ENCODE measurements at regions not wholly inside any gene's neighbourhood (a gene's known extent, or its start where the extent isn't known, plus 50 kb on each side); places are given as distances from the start of the nearest gene placed in this dataset.
"Not testable (repeated sequence)": the region's sequence is repeated elsewhere in the genome, so short reads cannot be mapped to it uniquely, and the experiment has no call there.

GRCh38 chr3:3662610-3663009 is 136.6 kb upstream of the LRRN1 start:
- Mint-ChIP-seq H3K9me3 (peaks cover 4% of the 10 kb centered on the region), H3K4me3 (no peak overlapping the region), H3K4me1 (peaks cover 13% of the 10 kb centered on the region), H3K27me3 (no peaks in the 10 kb centered on the region), H3K27ac (no peak overlapping the region), H3K36me3 (no peaks in the 10 kb centered on the region)
- no peak for DNase-seq

GRCh38 chr3:3654916-3655315 is 144.3 kb upstream of the LRRN1 start:
- H3K36me3 Mint-ChIP-seq: no peaks in the 10 kb centered on the region
- H3K27me3 Mint-ChIP-seq: no peaks in the 10 kb centered on the region
- no peaks in the 10 kb centered on the region for H3K4me1 Mint-ChIP-seq
- no peaks in the 10 kb centered on the region for H3K9me3 Mint-ChIP-seq
- H3K27ac Mint-ChIP-seq: no peak overlapping the region
- no peak for DNase-seq
- no peak overlapping the region for H3K4me3 Mint-ChIP-seq

GRCh38 chr3:3648988-3649679 is 150.1 kb upstream of the LRRN1 start:
- no peaks in the 10 kb centered on the region for H3K9me3 Mint-ChIP-seq

GRCh38 chr3:3646934-3647333 is 152.3 kb upstream of the LRRN1 start:
- Mint-ChIP-seq H3K4me3 (no peak overlapping the region), H3K36me3 (no peaks in the 10 kb centered on the region), H3K4me1 (no peaks in the 10 kb centered on the region), H3K27ac (no peak overlapping the region), H3K27me3 (no peaks in the 10 kb centered on the region), H3K9me3 (no peaks in the 10 kb centered on the region)
- DNase-seq: no peak

More at GRCh38 chr3:3648988-3649679, 150.1 kb upstream of the LRRN1 start:
- no peaks in the 10 kb centered on the region for H3K27me3 Mint-ChIP-seq
- DNase-seq: no peak
- H3K4me1 Mint-ChIP-seq: no peaks in the 10 kb centered on the region
- H3K36me3 Mint-ChIP-seq: no peaks in the 10 kb centered on the region
- no peak overlapping the region for H3K4me3 Mint-ChIP-seq
- no peak overlapping the region for H3K27ac Mint-ChIP-seq

- not testable (repeated sequence) for H3K4me3 Mint-ChIP-seq, H3K36me3 Mint-ChIP-seq, H3K4me1 Mint-ChIP-seq, DNase-seq, H3K9me3 Mint-ChIP-seq, H3K27ac Mint-ChIP-seq, H3K27me3 Mint-ChIP-seq
Observed at GRCh38 chr3:3646103-3646844, 153.0 kb upstream of the LRRN1 start.

- no peak for DNase-seq
- Mint-ChIP-seq H3K4me3 (no peak overlapping the region), H3K9me3 (no peaks in the 10 kb centered on the region), H3K36me3 (no peaks in the 10 kb centered on the region), H3K27me3 (no peaks in the 10 kb centered on the region), H3K4me1 (no peaks in the 10 kb centered on the region), H3K27ac (no peak overlapping the region)
Observed at GRCh38 chr3:3641877-3642455, 157.3 kb upstream of the LRRN1 start.

- no peaks in the 10 kb centered on the region for H3K9me3 Mint-ChIP-seq
- no peaks in the 10 kb centered on the region for H3K36me3 Mint-ChIP-seq
- no peak overlapping the region for H3K27ac Mint-ChIP-seq
- H3K27me3 Mint-ChIP-seq: no peaks in the 10 kb centered on the region
- no peak overlapping the region for H3K4me3 Mint-ChIP-seq
- no peaks in the 10 kb centered on the region for H3K4me1 Mint-ChIP-seq
- DNase-seq: no peak
Observed at GRCh38 chr3:3639078-3639477, 160.2 kb upstream of the LRRN1 start.

- Mint-ChIP-seq H3K27ac (no peak overlapping the region), H3K27me3 (no peaks in the 10 kb centered on the region), H3K4me1 (no peaks in the 10 kb centered on the region), H3K4me3 (no peak overlapping the region), H3K36me3 (no peaks in the 10 kb centered on the region), H3K9me3 (no peaks in the 10 kb centered on the region)
- DNase-seq: no peak
Observed at GRCh38 chr3:3636815-3637214, 162.4 kb upstream of the LRRN1 start.

- Mint-ChIP-seq H3K4me1 (no peaks in the 10 kb centered on the region), H3K27ac (no peak overlapping the region), H3K9me3 (no peaks in the 10 kb centered on the region)
Observed at GRCh38 chr3:3635109-3635508, 164.1 kb upstream of the LRRN1 start.

GRCh38 chr3:3634326-3634725 is 164.9 kb upstream of the LRRN1 start:
- no peaks in the 10 kb centered on the region for H3K27me3 Mint-ChIP-seq
- H3K4me3 Mint-ChIP-seq: no peak overlapping the region
- H3K27ac Mint-ChIP-seq: no peak overlapping the region
- H3K9me3 Mint-ChIP-seq: no peaks in the 10 kb centered on the region
- no peaks in the 10 kb centered on the region for H3K36me3 Mint-ChIP-seq
- no peaks in the 10 kb centered on the region for H3K4me1 Mint-ChIP-seq
- DNase-seq: no peak

More at GRCh38 chr3:3635109-3635508, 164.1 kb upstream of the LRRN1 start:
- Mint-ChIP-seq H3K27me3 (no peaks in the 10 kb centered on the region), H3K36me3 (no peaks in the 10 kb centered on the region), H3K4me3 (no peak overlapping the region)
- DNase-seq: no peak

GRCh38 chr3:3633761-3634160 is 165.5 kb upstream of the LRRN1 start:
- H3K27ac Mint-ChIP-seq: no peak overlapping the region
- no peaks in the 10 kb centered on the region for H3K36me3 Mint-ChIP-seq
- H3K4me1 Mint-ChIP-seq: no peaks in the 10 kb centered on the region
- H3K4me3 Mint-ChIP-seq: no peak overlapping the region
- no peak for DNase-seq
- no peaks in the 10 kb centered on the region for H3K27me3 Mint-ChIP-seq
- H3K9me3 Mint-ChIP-seq: no peaks in the 10 kb centered on the region

- Mint-ChIP-seq H3K4me1 (no peaks in the 10 kb centered on the region), H3K27me3 (no peaks in the 10 kb centered on the region), H3K36me3 (no peaks in the 10 kb centered on the region), H3K4me3 (no peak overlapping the region), H3K27ac (no peak overlapping the region), H3K9me3 (no peaks in the 10 kb centered on the region)
- no peak for DNase-seq
Observed at GRCh38 chr3:3632449-3632848, 166.8 kb upstream of the LRRN1 start.

- Mint-ChIP-seq H3K36me3 (no peaks in the 10 kb centered on the region), H3K4me3 (no peak overlapping the region), H3K9me3 (no peaks in the 10 kb centered on the region), H3K4me1 (no peaks in the 10 kb centered on the region), H3K27ac (no peak overlapping the region), H3K27me3 (no peaks in the 10 kb centered on the region)
- DNase-seq: no peak
Observed at GRCh38 chr3:3631114-3631513, 168.1 kb upstream of the LRRN1 start.

- H3K4me1 Mint-ChIP-seq: no peaks in the 10 kb centered on the region
- no peak for DNase-seq
- no peaks in the 10 kb centered on the region for H3K36me3 Mint-ChIP-seq
- H3K27ac Mint-ChIP-seq: no peak overlapping the region
- H3K9me3 Mint-ChIP-seq: no peaks in the 10 kb centered on the region
- H3K4me3 Mint-ChIP-seq: no peak overlapping the region
- no peaks in the 10 kb centered on the region for H3K27me3 Mint-ChIP-seq
Observed at GRCh38 chr3:3629911-3630310, 169.3 kb upstream of the LRRN1 start.

- Mint-ChIP-seq H3K27me3 (no peaks in the 10 kb centered on the region), H3K4me1 (no peaks in the 10 kb centered on the region), H3K36me3 (no peaks in the 10 kb centered on the region), H3K9me3 (no peaks in the 10 kb centered on the region), H3K27ac (no peak overlapping the region), H3K4me3 (no peak overlapping the region)
- no peak for DNase-seq
Observed at GRCh38 chr3:3628676-3629328, 170.4 kb upstream of the LRRN1 start.
